ENCODE measurements at regions not wholly inside any gene's neighbourhood (a gene's known extent, or its start where the extent isn't known, plus 50 kb on each side); places are given as distances from the start of the nearest gene placed in this dataset.

DNA sequence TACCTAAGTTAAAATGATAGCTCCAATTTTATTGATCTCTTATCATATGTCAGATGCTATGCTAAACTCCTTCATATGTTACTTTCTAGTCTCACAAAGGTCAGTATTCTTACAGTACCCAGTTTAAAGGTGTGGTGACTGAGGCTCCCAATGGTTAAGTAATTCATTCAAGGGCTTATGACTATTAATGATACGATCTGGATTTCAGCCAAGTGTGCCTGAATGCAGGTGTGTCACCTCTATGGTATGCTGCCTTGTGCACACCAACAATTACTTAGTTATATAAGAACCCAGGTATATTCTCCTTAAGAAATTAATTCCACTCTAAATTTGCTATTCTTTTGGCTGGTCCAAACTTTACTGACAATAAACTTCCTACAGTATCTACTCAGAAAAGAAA lies 84.6 kb upstream of the TRPC4 start:
- DNase-seq (ENCODE audit: insufficient read length, low spot score), result no peak
- no peak for FAIRE-seq
- no peak for TF ChIP-seq POLR2A (IDR thresholded peaks at IDR 0.05; ENCODE audit: low read depth, low read length)
- no peak for TF ChIP-seq POLR2AphosphoS5 (IDR thresholded peaks at IDR 0.05; ENCODE audit: low read depth, low read length)
- no peak for TF ChIP-seq POU2F2 (IDR thresholded peaks at IDR 0.05; ENCODE audit: low read depth, low read length)
- no peak for TF ChIP-seq TAF1 (IDR thresholded peaks at IDR 0.05; ENCODE audit: low read depth, low read length)
- no peak for TF ChIP-seq PAX5 (IDR thresholded peaks at IDR 0.05; ENCODE audit: insufficient read depth, low read length, severe bottlenecking)
- TF ChIP-seq SPI1 (IDR thresholded peaks at IDR 0.05; ENCODE audit: low read depth, low read length), result no peak

DNA sequence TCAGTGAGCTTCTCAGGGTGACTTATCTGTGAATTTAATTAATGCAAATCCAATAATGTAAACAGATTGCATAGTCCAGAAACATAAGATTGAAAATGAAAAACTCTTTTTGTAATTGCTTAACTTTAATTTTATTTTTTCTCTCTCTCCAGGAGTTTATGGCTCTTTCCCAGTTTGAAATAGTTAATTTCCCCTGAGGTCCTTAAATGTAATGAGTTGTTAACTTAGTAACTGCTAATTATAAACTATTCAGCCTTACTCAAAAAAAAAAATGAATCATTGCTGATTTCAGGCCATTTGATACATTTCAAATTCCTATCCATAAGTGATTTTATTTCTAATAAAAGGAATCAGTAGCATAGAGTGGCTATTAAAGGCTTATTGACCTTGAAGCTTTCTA lies 84.1 kb upstream of the TRPC4 start:
- TF ChIP-seq POLR2AphosphoS5 (IDR thresholded peaks at IDR 0.05; ENCODE audit: low read depth, low read length), result no peak
- TF ChIP-seq POLR2A (IDR thresholded peaks at IDR 0.05; ENCODE audit: low read depth, low read length), result no peak
- TF ChIP-seq SPI1 (IDR thresholded peaks at IDR 0.05; ENCODE audit: low read depth, low read length), result no peak
- no peak for TF ChIP-seq TAF1 (IDR thresholded peaks at IDR 0.05; ENCODE audit: low read depth, low read length)
- no peak for TF ChIP-seq POU2F2 (IDR thresholded peaks at IDR 0.05; ENCODE audit: low read depth, low read length)
- no peak for TF ChIP-seq PAX5 (IDR thresholded peaks at IDR 0.05; ENCODE audit: insufficient read depth, low read length, severe bottlenecking)
- DNase-seq (ENCODE audit: insufficient read length, low spot score) (no peak), FAIRE-seq (no peak)

DNA sequence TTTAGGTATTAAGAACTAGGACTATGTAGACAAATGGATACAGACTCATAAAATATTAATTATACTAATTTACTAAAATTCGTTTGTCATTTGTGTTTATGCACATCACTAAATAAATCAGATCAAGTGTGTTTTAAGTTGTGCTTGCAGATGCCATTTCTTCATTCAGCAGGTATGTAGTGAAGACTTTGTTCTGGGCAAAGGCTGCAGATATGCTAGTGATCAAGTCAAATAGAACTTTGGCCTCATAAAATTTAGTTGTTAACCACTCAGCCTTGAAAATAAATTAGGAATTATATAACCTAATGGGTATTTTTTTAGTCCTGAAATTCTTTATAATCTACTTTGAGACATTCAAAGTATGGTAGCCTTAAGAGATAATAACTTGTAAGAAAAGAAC lies 80.4 kb upstream of the TRPC4 start:
- TF ChIP-seq POLR2AphosphoS5 (IDR thresholded peaks at IDR 0.05; ENCODE audit: low read depth, low read length) (no peak), POU2F2 (IDR thresholded peaks at IDR 0.05; ENCODE audit: low read depth, low read length) (no peak), SPI1 (IDR thresholded peaks at IDR 0.05; ENCODE audit: low read depth, low read length) (no peak), POLR2A (IDR thresholded peaks at IDR 0.05; ENCODE audit: low read depth, low read length) (no peak), PAX5 (IDR thresholded peaks at IDR 0.05; ENCODE audit: insufficient read depth, low read length, severe bottlenecking) (no peak), TAF1 (IDR thresholded peaks at IDR 0.05; ENCODE audit: low read depth, low read length) (no peak)
- no peak for FAIRE-seq
- no peak for DNase-seq (ENCODE audit: insufficient read length, low spot score)

DNA sequence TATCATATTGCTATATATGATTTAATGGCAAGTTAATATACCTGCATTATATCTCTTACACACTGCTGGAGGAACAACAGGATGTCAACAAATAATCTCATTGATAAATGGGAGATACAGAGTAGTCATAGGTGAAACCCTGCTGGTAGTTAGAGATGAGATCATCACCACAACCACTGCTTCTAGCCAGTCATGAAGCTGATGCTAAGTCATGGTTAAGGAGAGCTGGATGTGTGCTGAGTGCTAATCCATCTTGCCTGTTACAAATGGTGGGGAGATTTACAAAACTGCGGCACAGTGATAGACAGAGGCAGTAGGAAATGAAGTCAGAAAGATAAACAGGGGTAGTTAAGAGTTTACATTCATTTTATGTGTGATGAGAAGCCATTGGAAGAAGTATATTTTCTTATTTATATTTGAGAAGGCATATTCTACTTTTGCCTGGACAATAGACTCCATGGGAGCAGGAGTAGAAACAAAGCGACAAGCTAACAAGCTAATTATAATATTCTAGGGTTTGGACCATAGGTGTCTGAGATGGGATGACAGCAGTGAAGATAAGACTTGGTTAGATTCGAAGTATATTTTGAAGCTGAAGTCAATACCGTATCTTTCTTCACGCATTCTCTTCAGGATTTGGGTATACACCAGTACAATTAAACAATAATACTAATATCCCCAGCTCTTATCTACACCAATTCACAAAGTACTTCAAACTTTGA lies 78.0 kb upstream of the TRPC4 start:
- FAIRE-seq (no peak), DNase-seq (ENCODE audit: insufficient read length, low spot score) (no peak)
- TF ChIP-seq POLR2AphosphoS5 (IDR thresholded peaks at IDR 0.05; ENCODE audit: low read depth, low read length), result no peak
- no peak for TF ChIP-seq POLR2A (IDR thresholded peaks at IDR 0.05; ENCODE audit: low read depth, low read length)
- no peak for TF ChIP-seq SPI1 (IDR thresholded peaks at IDR 0.05; ENCODE audit: low read depth, low read length)
- no peak for TF ChIP-seq TAF1 (IDR thresholded peaks at IDR 0.05; ENCODE audit: low read depth, low read length)
- no peak for TF ChIP-seq POU2F2 (IDR thresholded peaks at IDR 0.05; ENCODE audit: low read depth, low read length)
- TF ChIP-seq PAX5 (IDR thresholded peaks at IDR 0.05; ENCODE audit: insufficient read depth, low read length, severe bottlenecking), result no peak

DNA sequence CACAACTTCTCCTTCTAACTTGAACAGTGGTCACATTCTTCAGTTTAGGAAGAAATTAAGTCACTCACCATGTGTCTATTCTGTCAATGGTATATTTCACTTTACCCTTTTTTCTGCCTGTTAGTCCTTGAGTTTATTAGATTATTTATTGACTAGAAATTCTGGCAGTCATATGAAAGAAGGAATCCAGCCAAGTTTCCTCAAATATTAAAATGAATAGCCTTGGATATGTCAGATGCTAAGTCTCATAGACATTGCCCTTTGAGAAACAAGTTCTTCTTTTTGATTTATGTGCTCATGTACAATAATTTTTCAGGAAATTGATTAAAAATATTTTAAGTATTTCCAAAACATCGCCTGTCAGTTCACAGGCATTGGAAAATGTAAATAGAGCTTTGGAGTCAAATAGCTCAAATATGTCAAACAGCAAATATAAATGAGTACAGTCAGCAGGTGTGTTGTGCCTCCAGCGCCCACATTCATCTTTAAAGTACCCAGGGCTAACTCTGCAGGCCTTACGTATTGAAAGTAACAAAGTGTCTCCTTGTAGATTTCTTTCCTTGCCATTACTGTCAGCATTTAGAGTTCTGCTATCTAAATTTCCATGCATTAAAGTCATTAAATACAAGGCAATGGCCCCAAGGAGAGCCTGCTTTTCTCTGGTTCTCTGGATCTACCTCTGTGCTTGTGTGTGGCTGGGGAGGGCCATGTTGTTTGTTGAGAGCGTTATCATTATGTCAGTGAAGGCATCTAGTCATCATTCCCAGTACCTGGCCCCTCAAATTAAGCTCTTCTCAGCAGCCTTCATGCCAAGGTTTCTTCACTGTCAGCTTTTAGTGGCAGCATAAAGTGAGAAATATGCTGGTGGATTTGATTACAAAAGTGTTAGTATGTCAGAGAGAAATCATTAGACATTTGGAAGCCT lies 76.3 kb upstream of the TRPC4 start:
- TF ChIP-seq PAX5 (IDR thresholded peaks at IDR 0.05; ENCODE audit: insufficient read depth, low read length, severe bottlenecking), result no peak
- no peak for TF ChIP-seq POLR2A (IDR thresholded peaks at IDR 0.05; ENCODE audit: low read depth, low read length)
- TF ChIP-seq SPI1 (IDR thresholded peaks at IDR 0.05; ENCODE audit: low read depth, low read length), result no peak
- no peak for TF ChIP-seq POU2F2 (IDR thresholded peaks at IDR 0.05; ENCODE audit: low read depth, low read length)
- TF ChIP-seq POLR2AphosphoS5 (IDR thresholded peaks at IDR 0.05; ENCODE audit: low read depth, low read length), result no peak
- TF ChIP-seq TAF1 (IDR thresholded peaks at IDR 0.05; ENCODE audit: low read depth, low read length), result no peak
- FAIRE-seq (no peak), DNase-seq (ENCODE audit: insufficient read length, low spot score) (no peak)

GRCh38 chr13:37944869-37945442 lies 75.4 kb upstream of the TRPC4 start:
- DNase-seq (ENCODE audit: insufficient read length, low spot score) (no peak), FAIRE-seq (no peak)
- TF ChIP-seq PAX5 (IDR thresholded peaks at IDR 0.05; ENCODE audit: insufficient read depth, low read length, severe bottlenecking) (no peak), POLR2AphosphoS5 (IDR thresholded peaks at IDR 0.05; ENCODE audit: low read depth, low read length) (no peak), POU2F2 (IDR thresholded peaks at IDR 0.05; ENCODE audit: low read depth, low read length) (no peak), POLR2A (IDR thresholded peaks at IDR 0.05; ENCODE audit: low read depth, low read length) (no peak), SPI1 (IDR thresholded peaks at IDR 0.05; ENCODE audit: low read depth, low read length) (no peak), TAF1 (IDR thresholded peaks at IDR 0.05; ENCODE audit: low read depth, low read length) (no peak)

GRCh38 chr13:37944081-37944868 lies 74.7 kb upstream of the TRPC4 start:
- DNase-seq (ENCODE audit: insufficient read length, low spot score) (no peak), FAIRE-seq (no peak)
- TF ChIP-seq POU2F2 (IDR thresholded peaks at IDR 0.05; ENCODE audit: low read depth, low read length) (no peak), TAF1 (IDR thresholded peaks at IDR 0.05; ENCODE audit: low read depth, low read length) (no peak), PAX5 (IDR thresholded peaks at IDR 0.05; ENCODE audit: insufficient read depth, low read length, severe bottlenecking) (no peak), POLR2A (IDR thresholded peaks at IDR 0.05; ENCODE audit: low read depth, low read length) (no peak), POLR2AphosphoS5 (IDR thresholded peaks at IDR 0.05; ENCODE audit: low read depth, low read length) (no peak), SPI1 (IDR thresholded peaks at IDR 0.05; ENCODE audit: low read depth, low read length) (no peak)

DNA sequence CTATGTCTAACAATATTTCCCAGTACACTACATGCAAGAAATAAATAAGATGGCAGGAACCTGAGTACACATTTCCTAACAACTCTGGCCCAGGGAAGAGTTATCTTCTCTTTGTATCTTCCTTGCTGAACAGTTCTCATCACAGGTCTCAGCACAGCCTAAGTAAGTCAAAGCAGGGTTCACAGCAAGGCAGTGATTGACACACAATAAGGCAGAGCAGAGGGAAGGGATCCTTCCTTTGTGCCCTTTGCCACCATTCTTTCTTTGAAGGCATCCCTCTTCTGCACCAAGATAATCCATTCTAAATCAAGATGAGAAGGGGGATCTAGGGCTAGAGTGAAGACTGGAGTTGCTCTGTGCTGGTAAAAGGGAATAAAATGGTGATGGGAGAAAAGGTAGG lies 73.4 kb upstream of the TRPC4 start:
- FAIRE-seq (no peak), DNase-seq (ENCODE audit: insufficient read length, low spot score) (no peak)
- TF ChIP-seq POLR2AphosphoS5 (IDR thresholded peaks at IDR 0.05; ENCODE audit: low read depth, low read length) (no peak), SPI1 (IDR thresholded peaks at IDR 0.05; ENCODE audit: low read depth, low read length) (no peak), POLR2A (IDR thresholded peaks at IDR 0.05; ENCODE audit: low read depth, low read length) (no peak), POU2F2 (IDR thresholded peaks at IDR 0.05; ENCODE audit: low read depth, low read length) (no peak), PAX5 (IDR thresholded peaks at IDR 0.05; ENCODE audit: insufficient read depth, low read length, severe bottlenecking) (no peak), TAF1 (IDR thresholded peaks at IDR 0.05; ENCODE audit: low read depth, low read length) (no peak)
